ENCODE measurements at regions not wholly inside any gene's neighbourhood (a gene's known extent, or its start where the extent isn't known, plus 50 kb on each side); places are given as distances from the start of the nearest gene placed in this dataset.

DNA sequence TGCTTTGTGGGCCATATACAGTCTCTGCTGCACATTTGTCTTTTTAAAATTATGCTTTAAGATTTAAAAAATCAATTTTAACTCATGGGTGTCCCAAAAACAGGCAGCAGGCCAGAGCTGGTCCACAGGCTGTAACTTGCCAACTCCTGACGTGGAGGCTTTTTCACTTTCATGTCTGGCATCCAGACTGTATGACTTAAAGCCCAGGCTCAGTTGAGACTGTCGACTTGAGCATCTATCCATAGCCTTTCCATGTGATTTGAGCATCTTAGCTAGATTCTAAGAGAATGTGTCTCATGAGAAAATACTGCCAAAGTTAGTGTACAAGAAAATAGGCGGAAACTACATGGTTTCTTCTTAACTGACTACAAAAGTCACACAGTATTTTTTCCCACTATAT, 559.0 kb upstream of the TUSC1 start:
- DNase-seq (ENCODE audit: extremely low read depth, low read depth): no peak
- TF ChIP-seq, protein P1, sequence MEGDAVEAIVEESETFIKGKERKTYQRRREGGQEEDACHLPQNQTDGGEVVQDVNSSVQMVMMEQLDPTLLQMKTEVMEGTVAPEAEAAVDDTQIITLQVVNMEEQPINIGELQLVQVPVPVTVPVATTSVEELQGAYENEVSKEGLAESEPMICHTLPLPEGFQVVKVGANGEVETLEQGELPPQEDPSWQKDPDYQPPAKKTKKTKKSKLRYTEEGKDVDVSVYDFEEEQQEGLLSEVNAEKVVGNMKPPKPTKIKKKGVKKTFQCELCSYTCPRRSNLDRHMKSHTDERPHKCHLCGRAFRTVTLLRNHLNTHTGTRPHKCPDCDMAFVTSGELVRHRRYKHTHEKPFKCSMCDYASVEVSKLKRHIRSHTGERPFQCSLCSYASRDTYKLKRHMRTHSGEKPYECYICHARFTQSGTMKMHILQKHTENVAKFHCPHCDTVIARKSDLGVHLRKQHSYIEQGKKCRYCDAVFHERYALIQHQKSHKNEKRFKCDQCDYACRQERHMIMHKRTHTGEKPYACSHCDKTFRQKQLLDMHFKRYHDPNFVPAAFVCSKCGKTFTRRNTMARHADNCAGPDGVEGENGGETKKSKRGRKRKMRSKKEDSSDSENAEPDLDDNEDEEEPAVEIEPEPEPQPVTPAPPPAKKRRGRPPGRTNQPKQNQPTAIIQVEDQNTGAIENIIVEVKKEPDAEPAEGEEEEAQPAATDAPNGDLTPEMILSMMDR (IDR thresholded peaks at IDR 0.05; ENCODE audit: low read depth, low read length): no peak

DNA sequence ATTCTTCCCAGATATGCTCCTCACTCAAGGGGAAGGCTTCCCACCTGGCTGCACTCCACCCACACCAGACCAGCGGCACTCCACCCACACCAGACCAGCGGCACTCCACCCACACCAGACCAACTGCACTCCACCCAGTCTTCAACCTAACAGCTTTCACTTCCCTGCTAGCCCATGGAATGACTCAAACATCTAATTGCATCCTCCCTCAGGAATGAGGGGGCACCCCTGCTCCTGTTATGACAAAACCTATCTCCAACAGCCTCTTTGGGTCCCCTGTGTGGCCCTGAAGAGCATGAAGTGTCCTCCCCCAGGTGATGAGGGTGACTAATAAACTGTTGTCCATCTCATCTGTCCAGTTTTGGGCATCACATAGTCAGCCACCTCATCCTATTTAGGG, 556.6 kb upstream of the TUSC1 start:
- DNase-seq (ENCODE audit: extremely low read depth, low read depth): no peak
- TF ChIP-seq, protein P1 (IDR thresholded peaks at IDR 0.05; ENCODE audit: low read depth, low read length): no peak

DNA sequence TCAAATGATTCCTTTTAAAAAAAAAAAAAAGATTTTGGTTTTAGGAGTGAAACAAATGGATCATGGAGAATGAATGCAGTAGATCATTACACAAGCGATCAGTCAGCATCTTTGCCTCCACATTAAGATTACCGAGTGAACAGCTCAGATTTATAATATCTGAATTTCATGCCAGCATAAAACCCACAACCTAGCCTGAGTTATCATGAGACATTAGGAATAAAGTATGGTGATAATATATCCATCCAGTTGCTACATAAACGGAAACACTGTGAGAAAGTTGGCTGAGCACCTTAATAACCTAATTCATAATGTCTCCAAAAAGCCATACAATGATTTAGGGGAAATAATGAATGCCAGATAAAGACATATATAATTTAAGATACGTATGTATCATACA, 553.1 kb upstream of the TUSC1 start:
- TF ChIP-seq, protein P1 (IDR thresholded peaks at IDR 0.05; ENCODE audit: low read depth, low read length): no peak
- DNase-seq (ENCODE audit: extremely low read depth, low read depth): no peak

DNA sequence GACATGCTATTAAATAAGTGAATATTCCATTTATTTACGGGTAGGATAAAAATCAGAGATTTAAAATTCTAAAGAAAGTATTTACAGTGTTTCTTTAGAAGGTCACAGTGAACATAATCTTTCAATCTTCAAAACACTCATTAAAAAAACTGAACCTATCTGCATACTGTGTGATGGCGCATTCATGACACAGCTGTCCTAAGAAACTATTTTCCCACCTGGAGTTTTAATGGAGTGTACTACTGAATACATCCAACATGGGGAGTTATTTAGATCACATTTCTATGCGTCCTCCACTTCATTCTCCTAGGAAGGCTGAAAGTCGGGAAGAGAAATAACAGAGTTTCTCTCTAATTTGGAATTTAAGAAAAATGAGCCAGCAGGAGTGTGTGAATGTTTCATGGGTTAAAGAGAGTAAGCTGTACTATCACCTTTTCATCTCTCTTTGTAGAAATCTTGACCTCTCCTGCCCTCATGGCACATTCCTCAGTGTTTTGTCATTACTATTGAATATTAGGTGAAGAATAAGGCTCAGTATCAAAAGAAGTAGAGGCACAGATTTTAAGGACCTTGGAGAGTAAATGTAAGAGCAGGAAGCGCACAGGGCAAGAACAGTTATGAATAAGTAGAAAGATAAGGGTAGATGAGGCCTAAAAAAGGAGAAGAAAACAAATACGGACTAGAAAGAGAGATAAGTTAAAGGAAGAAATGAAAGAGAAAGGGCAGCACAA, 551.2 kb upstream of the TUSC1 start:
- DNase-seq (ENCODE audit: extremely low read depth, low read depth): no peak
- TF ChIP-seq, protein P1 (IDR thresholded peaks at IDR 0.05; ENCODE audit: low read depth, low read length): no peak

GRCh38 chr9:26228273-26228672, 550.0 kb upstream of the TUSC1 start:
- DNase-seq (ENCODE audit: extremely low read depth, low read depth): no peak
- TF ChIP-seq, protein P1 (IDR thresholded peaks at IDR 0.05; ENCODE audit: low read depth, low read length): no peak

DNA sequence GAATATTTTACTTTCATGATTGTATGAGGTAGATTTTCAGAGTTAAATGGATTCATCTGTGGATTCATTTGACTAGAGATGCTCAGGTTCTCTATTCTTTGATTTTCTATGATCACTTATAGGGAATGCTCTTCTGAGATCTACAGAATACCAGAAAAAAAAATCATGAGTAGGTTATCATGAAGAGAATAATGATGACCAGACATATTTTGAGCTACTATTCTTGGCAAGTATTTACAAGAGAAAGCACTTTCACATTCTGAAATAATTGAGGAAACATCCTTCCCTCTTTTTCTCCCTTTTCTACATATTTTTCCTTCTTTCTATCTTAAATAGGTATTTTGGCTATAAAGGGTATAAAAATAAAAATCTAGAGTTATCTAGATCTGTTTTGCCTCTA, 543.0 kb upstream of the TUSC1 start:
- no peak for DNase-seq (ENCODE audit: extremely low read depth, low read depth)

DNA sequence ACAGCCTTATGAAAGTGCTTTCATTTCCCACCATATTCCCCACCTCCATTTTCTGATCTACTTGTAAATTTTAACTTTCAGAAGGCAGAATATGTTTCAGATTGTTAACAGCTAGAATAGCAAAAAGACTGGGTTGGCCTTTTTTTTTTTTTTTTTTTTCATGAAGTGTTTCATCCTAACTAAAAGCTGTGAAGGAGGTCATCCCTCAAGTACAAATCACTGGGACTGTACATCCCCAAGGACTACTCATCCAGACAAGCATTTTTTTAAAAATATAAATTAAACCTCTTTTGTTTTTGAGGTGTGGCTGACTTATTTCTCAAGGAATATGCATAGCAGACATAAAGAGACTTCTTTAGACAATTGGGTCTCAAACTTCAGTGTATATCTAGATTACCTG, 542.1 kb upstream of the TUSC1 start:
- TF ChIP-seq, protein P1 (IDR thresholded peaks at IDR 0.05; ENCODE audit: low read depth, low read length): no peak
- no peak for DNase-seq (ENCODE audit: extremely low read depth, low read depth)

More for the DNA sequence above, 543.0 kb upstream of the TUSC1 start:
- TF ChIP-seq, protein P1 (IDR thresholded peaks at IDR 0.05; ENCODE audit: low read depth, low read length): no peak

All from AG09319 (cell line).